HCT116 (cell line): ENCODE measurements at regions not wholly inside any gene's neighbourhood (a gene's known extent, or its start where the extent isn't known, plus 50 kb on each side); places are given as distances from the start of the nearest gene placed in this dataset.

Source experiments
- ATAC-seq: fragments of 200-7000 bp; cut with Tn5 transposase; 2 replicates; pipeline ENCODE4 v1.9.1; 2020; ENCODE audit warnings: mild to moderate bottlenecking, moderate library complexity
- BruUV-seq: library from RNA; stranded (reverse); fragments of 400-500 nt; replicated peaks from 2 replicates; lab custom pipeline; 2021; lab: Mats Ljungman, UMichigan
- CTCF ChIA-PET: fragments of 300-600 bp; sonication (Branson Sonifier 250); formaldehyde crosslinking; loops from one replicate; lab custom pipeline; 2021; ENCODE audit warnings: antibody characterized with exemption; lab: Charles Lee
- POLR2A ChIA-PET: fragments of 300-600, 350-600 bp; sonication (Branson Sonifier 250); formaldehyde crosslinking; loops from one replicate; lab custom pipeline; 2021; ENCODE audit warnings: antibody characterized with exemption; lab: Charles Lee
- RAD21 ChIA-PET, 2 experiments: fragments of 300-600 bp; sonication (Branson Sonifier 250); formaldehyde crosslinking; loops; one replicate each; lab custom pipeline; 2023; ENCODE audit warnings: low total read pairs in 2 of 2; ENCODE audit not compliant: uncharacterized antibody in 2 of 2, unreplicated experiment in 2 of 2, low non-redundant PET in 1 of 2; lab: Charles Lee
- DNase-seq: peaks from one replicate; pipeline ENCODE4 v3.0.0-alpha.2; 2010; ENCODE audit warnings: low read depth, low spot score
- H2AFZ ChIP-seq: fragments of 200-600 bp; shearing (Covaris generic), sonication (generic); 2 replicates; pipeline ENCODE4 v1.6.1; 2017; ENCODE audit warnings: low read depth, mixed run types, mixed read lengths, antibody characterized with exemption, low read length; ENCODE audit not compliant: poor library complexity, severe bottlenecking
- H3K27ac ChIP-seq: 2 replicates; pipeline ENCODE4 v1.5.1; 2012; ENCODE audit warnings: low read depth, low read length
- H3K27me3 ChIP-seq: fragments of 200-600 bp; sonication (generic); 2 replicates; pipeline ENCODE4 v1.6.1; 2016; ENCODE audit warnings: mixed run types, low read length, mixed read lengths; ENCODE audit not compliant: insufficient read depth
- H3K36me3 ChIP-seq, 2 experiments: fragments of 200-500 bp in 1 of 2; fragments of 200-600 bp in 1 of 2; sonication (Bioruptor generic) in 1 of 2; sonication (generic) in 1 of 2; 2 replicates each; pipeline versions ENCODE4 v1.5.1 to v1.6.1; 2014 to 2016; ENCODE audit warnings: low read length in 2 of 2, inconsistent platforms in 1 of 2, mixed read lengths in 1 of 2, mixed run types in 1 of 2; ENCODE audit not compliant: insufficient read depth in 2 of 2, control insufficient read depth in 1 of 2
- H3K4me1 ChIP-seq, 2 experiments: fragments of 200-600 bp in 1 of 2; sonication (generic) in 1 of 2; 2 replicates each; pipeline versions ENCODE4 v1.5.1 to v1.6.1; 2012 to 2017; ENCODE audit warnings: low read length in 2 of 2, inconsistent platforms in 1 of 2, mild to moderate bottlenecking in 1 of 2, mixed read lengths in 1 of 2, mixed run types in 1 of 2, moderate library complexity in 1 of 2; ENCODE audit not compliant: insufficient read depth in 2 of 2, control insufficient read depth in 1 of 2
- H3K4me2 ChIP-seq: fragments of 200-600 bp; sonication (generic); 2 replicates; pipeline ENCODE4 v1.6.1; 2017; ENCODE audit warnings: mixed run types, low read length, mixed read lengths
- H3K4me3 ChIP-seq, 2 experiments: fragments of 200-600 bp in 1 of 2; sonication (generic) in 1 of 2; replicated peaks in 1 of 2; 2 replicates each; pipeline ENCODE4 v1.5.1; 2011 to 2016; ENCODE audit warnings: low read length in 2 of 2, control low read depth in 1 of 2, low read depth in 1 of 2, mild to moderate bottlenecking in 1 of 2, mixed read lengths in 1 of 2, mixed run types in 1 of 2
- H3K79me2 ChIP-seq: fragments of 200-600 bp; sonication (generic); 2 replicates; pipeline ENCODE4 v1.6.1; 2017; ENCODE audit warnings: mild to moderate bottlenecking, mixed run types, low read length, moderate library complexity, mixed read lengths; ENCODE audit not compliant: insufficient read depth
- H3K9ac ChIP-seq: fragments of 200-600 bp; sonication (generic); 2 replicates; pipeline ENCODE4 v1.6.1; 2016; ENCODE audit warnings: low read length, mixed read lengths
- H3K9me2 ChIP-seq: fragments of 200-600 bp; sonication (generic), shearing (Covaris generic); 2 replicates; pipeline ENCODE4 v1.6.1; 2017; ENCODE audit warnings: mixed run types, mild to moderate bottlenecking, moderate library complexity; ENCODE audit not compliant: insufficient read depth
- H3K9me3 ChIP-seq, 2 experiments: fragments of 200-500 bp in 1 of 2; fragments of 200-600 bp in 1 of 2; sonication (Bioruptor generic) in 1 of 2; sonication (generic) in 1 of 2; 2 replicates each; pipeline ENCODE4 v1.6.1; 2014 to 2017; ENCODE audit warnings: low read length in 2 of 2, mixed read lengths in 2 of 2, inconsistent platforms in 1 of 2, low read depth in 1 of 2, mild to moderate bottlenecking in 1 of 2, mixed run types in 1 of 2, moderate library complexity in 1 of 2; ENCODE audit not compliant: control insufficient read depth in 1 of 2, insufficient read depth in 1 of 2
- H4K20me1 ChIP-seq: fragments of 200-600 bp; sonication (generic), shearing (Covaris generic); 2 replicates; pipeline ENCODE4 v1.6.1; 2017; ENCODE audit warnings: mixed run types, mild to moderate bottlenecking, moderate library complexity; ENCODE audit not compliant: insufficient read depth
- CEBPB ChIP-seq: IDR thresholded peaks from 2 replicates; pipeline ENCODE4 v1.6.1; 2012; ENCODE audit warnings: low read depth
- EGR1 ChIP-seq: IDR thresholded peaks from 2 replicates; pipeline ENCODE4 v1.6.1; 2012; ENCODE audit warnings: low read depth
- ELF1 ChIP-seq: IDR thresholded peaks from 2 replicates; pipeline ENCODE4 v1.6.1; 2012; ENCODE audit warnings: low read depth, borderline replicate concordance
- EZH2 ChIP-seq: fragments of 200-600 bp; sonication (generic); IDR thresholded peaks from 2 replicates; pipeline ENCODE4 v1.6.1; 2017; ENCODE audit warnings: antibody characterized with exemption, mixed run types
- JUND ChIP-seq: IDR thresholded peaks from 2 replicates; pipeline ENCODE4 v1.6.1; 2012
- MAX ChIP-seq: IDR thresholded peaks from 2 replicates; pipeline ENCODE4 v1.6.1; 2012
- POLR2A ChIP-seq: IDR thresholded peaks from 2 replicates; pipeline ENCODE4 v1.7.0; 2011; ENCODE audit warnings: borderline replicate concordance; ENCODE audit not compliant: insufficient read depth, insufficient read length; ENCODE audit errors: extremely low read depth
- RAD21 ChIP-seq: IDR thresholded peaks from 2 replicates; pipeline ENCODE4 v1.6.1; 2012; ENCODE audit warnings: low read depth, mild to moderate bottlenecking
- REST ChIP-seq: IDR thresholded peaks from 2 replicates; pipeline ENCODE4 v1.6.1; 2012; ENCODE audit warnings: low read depth
- SP1 ChIP-seq: IDR thresholded peaks from 2 replicates; pipeline ENCODE4 v1.6.1; 2012; ENCODE audit warnings: low read depth
- SRF ChIP-seq: IDR thresholded peaks from 2 replicates; pipeline ENCODE4 v1.6.1; 2012; ENCODE audit warnings: low read depth
- TCF7L2 ChIP-seq: IDR thresholded peaks from 2 replicates; pipeline ENCODE4 v1.7.0; 2011; ENCODE audit warnings: borderline replicate concordance, inconsistent platforms; ENCODE audit not compliant: insufficient read depth, insufficient read length; ENCODE audit errors: extremely low read depth
- YY1 ChIP-seq: IDR thresholded peaks from 2 replicates; pipeline ENCODE4 v1.6.1; 2011; ENCODE audit warnings: low read length, low read depth, moderate library complexity, mild to moderate bottlenecking; ENCODE audit not compliant: insufficient replicate concordance; ENCODE audit errors: extremely low read depth
- ZFX ChIP-seq: fragments of 450-650 bp; IDR thresholded peaks from 2 replicates; pipeline ENCODE4 v1.6.1; 2017
- intact Hi-C: fragments of 100-400 bp; cut with micrococcal nuclease; formaldehyde crosslinking; loops from 2 replicates; pipeline ENCODE4 v1.10.0; 2022
- TF ChIP-seq, protein P1 (sequence below): IDR thresholded peaks from 2 replicates; pipeline ENCODE4 v1.6.1; 2011; ENCODE audit warnings: mild to moderate bottlenecking, low read length, moderate library complexity; ENCODE audit not compliant: insufficient replicate concordance; ENCODE audit errors: extremely low read depth

DNA sequence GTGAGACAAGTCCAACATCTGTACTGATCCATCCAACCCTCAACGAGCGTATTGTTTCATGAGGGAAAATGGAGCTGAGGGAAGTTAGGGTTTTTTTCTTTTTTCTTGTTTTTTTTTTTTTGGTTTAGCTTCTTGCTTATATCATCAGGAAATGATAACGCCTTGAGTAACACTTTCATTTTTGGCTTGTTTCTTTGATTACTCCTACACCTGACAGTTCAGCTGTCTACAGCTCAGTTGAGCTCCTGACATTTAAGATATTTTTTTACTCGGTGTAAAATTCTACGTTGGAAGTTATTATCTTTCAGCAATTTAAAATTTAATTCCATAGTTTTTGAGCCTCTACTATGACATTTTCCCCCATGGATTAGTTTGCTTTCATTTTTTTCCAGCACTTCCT lies 691.0 kb upstream of the HTR2C start:
- H2AFZ ChIP-seq, result no peak overlapping the region
- H3K36me3 ChIP-seq, result no peaks in the 10 kb centered on the region
- no peaks in the 10 kb centered on the region for H3K9me3 ChIP-seq
- no peaks in the 10 kb centered on the region for H4K20me1 ChIP-seq
- H3K9ac ChIP-seq, result no peak overlapping the region
- ChIA-PET POLR2A (no interaction called here), RAD21 (no interaction called here), CTCF (no interaction called here)
- H3K27me3 ChIP-seq, result no peaks in the 10 kb centered on the region
- BruUV-seq, result no TSS peak
- peaks cover 0 to 6% of the 10 kb centered on the region in 2 experiments; a peak in 1 of 4 replicates for H3K4me1 ChIP-seq
- ATAC-seq (no peak), DNase-seq (no peak)
- no peak overlapping the region for H3K4me3 ChIP-seq
- H3K79me2 ChIP-seq, result no peaks in the 10 kb centered on the region
- no peak overlapping the region for H3K4me2 ChIP-seq
- H3K9me2 ChIP-seq, result no peaks in the 10 kb centered on the region
- TF ChIP-seq, protein P1, sequence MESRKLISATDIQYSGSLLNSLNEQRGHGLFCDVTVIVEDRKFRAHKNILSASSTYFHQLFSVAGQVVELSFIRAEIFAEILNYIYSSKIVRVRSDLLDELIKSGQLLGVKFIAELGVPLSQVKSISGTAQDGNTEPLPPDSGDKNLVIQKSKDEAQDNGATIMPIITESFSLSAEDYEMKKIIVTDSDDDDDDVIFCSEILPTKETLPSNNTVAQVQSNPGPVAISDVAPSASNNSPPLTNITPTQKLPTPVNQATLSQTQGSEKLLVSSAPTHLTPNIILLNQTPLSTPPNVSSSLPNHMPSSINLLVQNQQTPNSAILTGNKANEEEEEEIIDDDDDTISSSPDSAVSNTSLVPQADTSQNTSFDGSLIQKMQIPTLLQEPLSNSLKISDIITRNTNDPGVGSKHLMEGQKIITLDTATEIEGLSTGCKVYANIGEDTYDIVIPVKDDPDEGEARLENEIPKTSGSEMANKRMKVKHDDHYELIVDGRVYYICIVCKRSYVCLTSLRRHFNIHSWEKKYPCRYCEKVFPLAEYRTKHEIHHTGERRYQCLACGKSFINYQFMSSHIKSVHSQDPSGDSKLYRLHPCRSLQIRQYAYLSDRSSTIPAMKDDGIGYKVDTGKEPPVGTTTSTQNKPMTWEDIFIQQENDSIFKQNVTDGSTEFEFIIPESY, result no peak
- TF ChIP-seq POLR2A (no peak), TCF7L2 (no peak)
- no peak overlapping the region for H3K27ac ChIP-seq
- intact Hi-C loops, result no loop called here

DNA sequence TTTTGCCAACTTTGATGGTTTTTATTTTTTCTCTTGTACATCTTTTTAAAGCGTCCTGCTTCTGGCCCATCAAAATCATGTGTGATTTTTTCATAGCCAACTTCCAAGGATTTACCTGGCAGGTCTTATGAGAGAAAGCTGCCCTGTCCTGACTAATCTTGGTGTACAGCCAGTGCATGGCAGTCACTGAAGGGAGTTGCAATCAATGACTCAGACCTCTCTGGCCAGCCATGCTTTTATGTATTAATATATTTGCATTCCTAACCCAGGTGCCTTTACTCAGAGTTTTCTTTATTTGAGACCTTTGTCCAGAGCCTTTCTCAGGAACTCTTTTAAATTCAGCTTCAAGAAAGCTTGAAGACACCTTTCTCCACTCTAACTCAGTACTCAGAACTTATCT lies 691.5 kb upstream of the HTR2C start:
- no peak for DNase-seq
- ATAC-seq, result no peak
- no peak overlapping the region for H2AFZ ChIP-seq
- no TSS peak for BruUV-seq
- ChIA-PET POLR2A (no interaction called here), CTCF (no interaction called here), RAD21 (no interaction called here)
- intact Hi-C loops, result no loop called here
- no peaks in the 10 kb centered on the region for H4K20me1 ChIP-seq
- H3K4me2 ChIP-seq, result no peak overlapping the region
- no peaks in the 10 kb centered on the region for H3K79me2 ChIP-seq
- no peaks in the 10 kb centered on the region for H3K36me3 ChIP-seq
- H3K9ac ChIP-seq, result no peak overlapping the region
- H3K27ac ChIP-seq, result no peak overlapping the region
- peaks cover 0 to 6% of the 10 kb centered on the region in 2 experiments; a peak in 1 of 4 replicates for H3K4me1 ChIP-seq
- no peaks in the 10 kb centered on the region for H3K9me2 ChIP-seq
- no peak overlapping the region for H3K4me3 ChIP-seq
- H3K9me3 ChIP-seq, result no peaks in the 10 kb centered on the region
- H3K27me3 ChIP-seq, result no peaks in the 10 kb centered on the region
- TF ChIP-seq MAX, result no peak
- no peak for TF ChIP-seq YY1
- TF ChIP-seq REST, result no peak
- TF ChIP-seq JUND, result no peak
- no peak for TF ChIP-seq EZH2
- TF ChIP-seq ZFX, result no peak
- TF ChIP-seq EGR1, result no peak
- no peak for TF ChIP-seq ELF1
- no peak for TF ChIP-seq RAD21
- no peak for TF ChIP-seq CEBPB
- no peak for TF ChIP-seq SP1
- TF ChIP-seq SRF, result no peak
